ENCODE measurements at regions not wholly inside any gene's neighbourhood (a gene's known extent, or its start where the extent isn't known, plus 50 kb on each side); places are given as distances from the start of the nearest gene placed in this dataset.

DNA sequence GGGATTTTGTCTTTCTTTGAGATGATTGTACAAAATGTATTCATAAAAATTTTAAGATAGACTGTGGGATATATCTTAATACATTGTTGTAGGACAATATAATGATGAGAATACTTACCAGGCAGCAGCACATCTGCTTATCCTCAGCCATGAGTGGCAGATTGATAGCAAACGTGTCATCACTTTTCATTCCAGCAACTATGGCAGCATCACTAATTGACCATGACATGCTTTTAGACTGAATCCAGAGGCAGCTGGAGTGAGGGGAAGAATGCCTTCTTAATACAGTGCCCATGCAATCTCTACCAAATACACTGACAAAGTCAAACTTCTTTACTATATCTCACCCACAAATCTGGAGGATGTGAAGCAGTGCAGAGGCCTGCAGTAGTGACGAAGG lies 755.2 kb upstream of the RAG2 start:
- Mint-ChIP-seq H3K4me3 (no peak overlapping the region), H3K9me3 (peaks cover 7 to 17% (median 13%) of the 10 kb centered on the region in 7 donors), H3K27ac (no peak overlapping the region), H3K27me3 (ENCODE audit: low read depth in 3 of 3) (no peaks in the 10 kb centered on the region), H3K4me1 (no peaks in the 10 kb centered on the region), H3K36me3 (no peaks in the 10 kb centered on the region)
- Histone ChIP-seq H3K4me1 (ENCODE audit: control insufficient read depth in 1 of 2, insufficient read depth in 2 of 2, low read length in 2 of 2) (no peaks in the 10 kb centered on the region), H4K20me1 (ENCODE audit: insufficient read depth, low read length) (no peaks in the 10 kb centered on the region), H3K9ac (ENCODE audit: insufficient read depth, low read length, poor library complexity, severe bottlenecking) (no peak overlapping the region), H3K27me3 (ENCODE audit: control insufficient read depth in 2 of 2, insufficient read depth in 2 of 2, low read length in 2 of 2) (no peaks in the 10 kb centered on the region), H3K27ac (ENCODE audit: low read depth in 1 of 2, low read length in 2 of 2) (no peak overlapping the region), H3K4me3 (replicated peaks in 1 of 3; ENCODE audit: low read depth in 2 of 3, low read length in 3 of 3) (no peak overlapping the region), H3K79me2 (ENCODE audit: insufficient read depth, low read length) (no peaks in the 10 kb centered on the region), H2AFZ (ENCODE audit: insufficient read depth, low read depth, low read length, poor library complexity, severe bottlenecking) (no peak overlapping the region), H3K4me2 (replicated peaks; ENCODE audit: extremely low read depth, low read length, poor library complexity, severe bottlenecking) (no peak overlapping the region), H3K9me3 (replicated peaks in 1 of 2; ENCODE audit: control insufficient read depth in 1 of 2, insufficient read depth in 1 of 2, low read length in 2 of 2) (peaks cover 22 to 36% of the 10 kb centered on the region in 2 donors), H3K36me3 (replicated peaks in 1 of 2; ENCODE audit: control insufficient read depth in 1 of 2, insufficient read depth in 2 of 2, low read length in 2 of 2) (no peaks in the 10 kb centered on the region)
- TF ChIP-seq, protein P1, sequence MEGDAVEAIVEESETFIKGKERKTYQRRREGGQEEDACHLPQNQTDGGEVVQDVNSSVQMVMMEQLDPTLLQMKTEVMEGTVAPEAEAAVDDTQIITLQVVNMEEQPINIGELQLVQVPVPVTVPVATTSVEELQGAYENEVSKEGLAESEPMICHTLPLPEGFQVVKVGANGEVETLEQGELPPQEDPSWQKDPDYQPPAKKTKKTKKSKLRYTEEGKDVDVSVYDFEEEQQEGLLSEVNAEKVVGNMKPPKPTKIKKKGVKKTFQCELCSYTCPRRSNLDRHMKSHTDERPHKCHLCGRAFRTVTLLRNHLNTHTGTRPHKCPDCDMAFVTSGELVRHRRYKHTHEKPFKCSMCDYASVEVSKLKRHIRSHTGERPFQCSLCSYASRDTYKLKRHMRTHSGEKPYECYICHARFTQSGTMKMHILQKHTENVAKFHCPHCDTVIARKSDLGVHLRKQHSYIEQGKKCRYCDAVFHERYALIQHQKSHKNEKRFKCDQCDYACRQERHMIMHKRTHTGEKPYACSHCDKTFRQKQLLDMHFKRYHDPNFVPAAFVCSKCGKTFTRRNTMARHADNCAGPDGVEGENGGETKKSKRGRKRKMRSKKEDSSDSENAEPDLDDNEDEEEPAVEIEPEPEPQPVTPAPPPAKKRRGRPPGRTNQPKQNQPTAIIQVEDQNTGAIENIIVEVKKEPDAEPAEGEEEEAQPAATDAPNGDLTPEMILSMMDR (IDR thresholded peaks at IDR 0.05) = no peak
- WGBS (ENCODE audit: insufficient coverage) = no CpG with 5 or more reads among the region's 2 CpGs
- intact Hi-C loops (cut with micrococcal nuclease) = no loop called here
- no peak for DNase-seq

DNA sequence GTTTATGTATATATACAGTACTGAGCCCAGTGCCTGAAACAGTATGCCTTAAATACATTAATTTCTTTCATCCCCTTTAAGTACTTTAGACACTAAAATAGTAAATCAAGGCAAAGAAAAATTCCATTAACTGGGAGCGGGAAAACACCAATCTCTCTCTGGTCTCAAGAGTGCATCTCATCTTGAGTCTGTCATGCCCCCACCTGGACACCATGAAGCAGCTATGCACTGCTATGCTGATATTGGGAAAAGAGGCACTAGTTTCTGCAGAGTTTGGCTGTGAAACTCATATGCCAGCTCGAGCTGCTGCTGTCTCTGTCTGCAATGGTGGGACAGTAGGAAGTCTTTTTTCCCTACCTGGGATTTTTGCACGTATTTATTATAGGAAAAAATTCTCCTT lies 754.4 kb upstream of the RAG2 start:
- no peaks in the 10 kb centered on the region for H3K79me2 ChIP-seq (ENCODE audit: insufficient read depth, low read length)
- H3K27ac Mint-ChIP-seq = no peak overlapping the region
- intact Hi-C loops (cut with micrococcal nuclease) = no loop called here
- H3K4me3 Mint-ChIP-seq = no peak overlapping the region
- no peak overlapping the region for H2AFZ ChIP-seq (ENCODE audit: insufficient read depth, low read depth, low read length, poor library complexity, severe bottlenecking)
- no peak overlapping the region for H3K9ac ChIP-seq (ENCODE audit: insufficient read depth, low read length, poor library complexity, severe bottlenecking)
- H3K27me3 ChIP-seq (ENCODE audit: control insufficient read depth in 2 of 2, insufficient read depth in 2 of 2, low read length in 2 of 2) = no peaks in the 10 kb centered on the region
- H3K36me3 ChIP-seq (replicated peaks in 1 of 2; ENCODE audit: control insufficient read depth in 1 of 2, insufficient read depth in 2 of 2, low read length in 2 of 2) = no peaks in the 10 kb centered on the region
- H3K4me1 ChIP-seq (ENCODE audit: control insufficient read depth in 1 of 2, insufficient read depth in 2 of 2, low read length in 2 of 2) = no peaks in the 10 kb centered on the region
- peaks cover 7 to 18% (median 11%) of the 10 kb centered on the region in 7 donors for H3K9me3 Mint-ChIP-seq
- H4K20me1 ChIP-seq (ENCODE audit: insufficient read depth, low read length) = no peaks in the 10 kb centered on the region
- 86% methylated on average over 1 of the region's 3 CpGs for WGBS (ENCODE audit: insufficient coverage)
- H3K4me1 Mint-ChIP-seq = no peaks in the 10 kb centered on the region
- H3K4me3 ChIP-seq (replicated peaks in 1 of 3; ENCODE audit: low read depth in 2 of 3, low read length in 3 of 3) = no peak overlapping the region
- H3K4me2 ChIP-seq (replicated peaks; ENCODE audit: extremely low read depth, low read length, poor library complexity, severe bottlenecking) = no peak overlapping the region
- TF ChIP-seq, protein P1 (IDR thresholded peaks at IDR 0.05) = no peak
- no peak overlapping the region for H3K27ac ChIP-seq (ENCODE audit: low read depth in 1 of 2, low read length in 2 of 2)
- H3K27me3 Mint-ChIP-seq (ENCODE audit: low read depth in 3 of 3) = no peaks in the 10 kb centered on the region
- H3K9me3 ChIP-seq (replicated peaks in 1 of 2; ENCODE audit: control insufficient read depth in 1 of 2, insufficient read depth in 1 of 2, low read length in 2 of 2) = peaks cover 22 to 36% of the 10 kb centered on the region in 2 donors
- no peak for DNase-seq
- H3K36me3 Mint-ChIP-seq = no peaks in the 10 kb centered on the region
